ENCODE measurements at regions not wholly inside any gene's neighbourhood (a gene's known extent, or its start where the extent isn't known, plus 50 kb on each side); places are given as distances from the start of the nearest gene placed in this dataset.

- in situ Hi-C loops (cut with MboI; ENCODE audit: low sequenced_read_pairs) = no loop called here
- H3K36me3 ChIP-seq (replicated peaks) = no peaks in the 10 kb centered on the region
- H3K4me3 ChIP-seq = no peak overlapping the region
- DNase-seq (ENCODE audit: low spot score in 2 of 2) = no peak
- H3K27me3 ChIP-seq (ENCODE audit: low read depth) = no peaks in the 10 kb centered on the region
- H3K4me1 ChIP-seq = no peaks in the 10 kb centered on the region
- no peaks in the 10 kb centered on the region for H3K9me3 ChIP-seq
These were observed 50.3 kb upstream of the DPH6 start for GRCh38 chr15:35596285-35596684.

- in situ Hi-C loops (cut with MboI; ENCODE audit: low sequenced_read_pairs) = no loop called here
- Histone ChIP-seq H3K36me3 (replicated peaks) (no peaks in the 10 kb centered on the region), H3K9me3 (peaks cover 5% of the 10 kb centered on the region; the same call in 1 of the 2 replicates), H3K27me3 (ENCODE audit: low read depth) (no peaks in the 10 kb centered on the region), H3K4me3 (no peak overlapping the region), H3K4me1 (no peaks in the 10 kb centered on the region)
- DNase-seq (ENCODE audit: low spot score in 2 of 2) = no peak
These were observed 56.9 kb upstream of the DPH6 start for GRCh38 chr15:35602836-35603235.

- no peak for DNase-seq (ENCODE audit: low spot score in 2 of 2)
- in situ Hi-C loops (cut with MboI; ENCODE audit: low sequenced_read_pairs) = no loop called here
These were observed 57.3 kb upstream of the DPH6 start for GRCh38 chr15:35603301-35603700.

GRCh38 chr15:35603856-35604255 is 57.9 kb upstream of the DPH6 start:
- in situ Hi-C loops (cut with MboI; ENCODE audit: low sequenced_read_pairs) = no loop called here
- Histone ChIP-seq H3K9me3 (peaks cover 5% of the 10 kb centered on the region; the same call in 1 of the 2 replicates), H3K27me3 (ENCODE audit: low read depth) (no peaks in the 10 kb centered on the region), H3K4me3 (no peak overlapping the region), H3K36me3 (replicated peaks) (no peaks in the 10 kb centered on the region), H3K4me1 (no peaks in the 10 kb centered on the region)
- no peak for DNase-seq (ENCODE audit: low spot score in 2 of 2)

More at GRCh38 chr15:35603301-35603700, 57.3 kb upstream of the DPH6 start:
- H3K36me3 ChIP-seq (replicated peaks) = no peaks in the 10 kb centered on the region
- H3K27me3 ChIP-seq (ENCODE audit: low read depth) = no peaks in the 10 kb centered on the region
- H3K4me1 ChIP-seq = no peaks in the 10 kb centered on the region
- H3K4me3 ChIP-seq = no peak overlapping the region
- H3K9me3 ChIP-seq = peaks cover 5% of the 10 kb centered on the region; the same call in 1 of the 2 replicates

- in situ Hi-C loops (cut with MboI; ENCODE audit: low sequenced_read_pairs) = no loop called here
- H3K4me1 ChIP-seq = no peaks in the 10 kb centered on the region
These were observed 59.9 kb upstream of the DPH6 start for GRCh38 chr15:35605764-35606449.

GRCh38 chr15:35606450-35606779 is 60.5 kb upstream of the DPH6 start:
- Histone ChIP-seq H3K27me3 (ENCODE audit: low read depth) (no peaks in the 10 kb centered on the region), H3K4me3 (no peak overlapping the region), H3K36me3 (replicated peaks) (no peaks in the 10 kb centered on the region), H3K9me3 (peaks cover 5% of the 10 kb centered on the region; the same call in 1 of the 2 replicates), H3K4me1 (no peaks in the 10 kb centered on the region)
- DNase-seq (ENCODE audit: low spot score in 2 of 2) = no peak
- in situ Hi-C loops (cut with MboI; ENCODE audit: low sequenced_read_pairs) = no loop called here

More at GRCh38 chr15:35605764-35606449, 59.9 kb upstream of the DPH6 start:
- peaks cover 5% of the 10 kb centered on the region; the same call in 1 of the 2 replicates for H3K9me3 ChIP-seq
- no peaks in the 10 kb centered on the region for H3K36me3 ChIP-seq (replicated peaks)
- H3K27me3 ChIP-seq (ENCODE audit: low read depth) = no peaks in the 10 kb centered on the region
- H3K4me3 ChIP-seq = no peak overlapping the region
- no peak for DNase-seq (ENCODE audit: low spot score in 2 of 2)

- Histone ChIP-seq H3K27me3 (ENCODE audit: low read depth) (no peaks in the 10 kb centered on the region), H3K9me3 (no peaks in the 10 kb centered on the region), H3K36me3 (replicated peaks) (no peaks in the 10 kb centered on the region), H3K4me1 (no peaks in the 10 kb centered on the region), H3K4me3 (no peak overlapping the region)
- in situ Hi-C loops (cut with MboI; ENCODE audit: low sequenced_read_pairs) = no loop called here
- no peak for DNase-seq (ENCODE audit: low spot score in 2 of 2)
These were observed 70.7 kb upstream of the DPH6 start for GRCh38 chr15:35616498-35617271.

- Histone ChIP-seq H3K9me3 (no peaks in the 10 kb centered on the region), H3K4me1 (no peaks in the 10 kb centered on the region), H3K27me3 (ENCODE audit: low read depth) (no peaks in the 10 kb centered on the region), H3K36me3 (replicated peaks) (no peaks in the 10 kb centered on the region), H3K4me3 (no peak overlapping the region)
- in situ Hi-C loops (cut with MboI; ENCODE audit: low sequenced_read_pairs) = no loop called here
- no peak for DNase-seq (ENCODE audit: low spot score in 2 of 2)
These were observed 72.6 kb upstream of the DPH6 start for GRCh38 chr15:35618260-35619188.

GRCh38 chr15:35622641-35623340 is 76.8 kb upstream of the DPH6 start:
- no peak overlapping the region for H3K4me3 ChIP-seq
- H3K27me3 ChIP-seq (ENCODE audit: low read depth) = no peaks in the 10 kb centered on the region
- H3K9me3 ChIP-seq = no peaks in the 10 kb centered on the region
- in situ Hi-C loops (cut with MboI; ENCODE audit: low sequenced_read_pairs) = no loop called here
- no peak for DNase-seq (ENCODE audit: low spot score in 2 of 2)
- no peaks in the 10 kb centered on the region for H3K4me1 ChIP-seq
- no peaks in the 10 kb centered on the region for H3K36me3 ChIP-seq (replicated peaks)

- H3K36me3 ChIP-seq (replicated peaks) = no peaks in the 10 kb centered on the region
- H3K9me3 ChIP-seq = no peaks in the 10 kb centered on the region
- H3K4me3 ChIP-seq = no peak overlapping the region
- no peaks in the 10 kb centered on the region for H3K27me3 ChIP-seq (ENCODE audit: low read depth)
- in situ Hi-C loops (cut with MboI; ENCODE audit: low sequenced_read_pairs) = no loop called here
- DNase-seq (ENCODE audit: low spot score in 2 of 2) = no peak
- H3K4me1 ChIP-seq = no peaks in the 10 kb centered on the region
These were observed 78.9 kb upstream of the DPH6 start for GRCh38 chr15:35624881-35625280.

- in situ Hi-C loops (cut with MboI; ENCODE audit: low sequenced_read_pairs) = no loop called here
- no peaks in the 10 kb centered on the region for H3K27me3 ChIP-seq (ENCODE audit: low read depth)
- no peaks in the 10 kb centered on the region for H3K36me3 ChIP-seq (replicated peaks)
- H3K4me1 ChIP-seq = no peaks in the 10 kb centered on the region
- no peak overlapping the region for H3K4me3 ChIP-seq
- no peak for DNase-seq (ENCODE audit: low spot score in 2 of 2)
- no peaks in the 10 kb centered on the region for H3K9me3 ChIP-seq
These were observed 80.8 kb upstream of the DPH6 start for GRCh38 chr15:35626571-35627318.

- no peaks in the 10 kb centered on the region for H3K36me3 ChIP-seq (replicated peaks)
- no peak overlapping the region for H3K4me3 ChIP-seq
- no peak for DNase-seq (ENCODE audit: low spot score in 2 of 2)
- H3K27me3 ChIP-seq (ENCODE audit: low read depth) = no peaks in the 10 kb centered on the region
- no peaks in the 10 kb centered on the region for H3K4me1 ChIP-seq
- in situ Hi-C loops (cut with MboI; ENCODE audit: low sequenced_read_pairs) = no loop called here
- no peaks in the 10 kb centered on the region for H3K9me3 ChIP-seq
These were observed 81.7 kb upstream of the DPH6 start for GRCh38 chr15:35627696-35628095.

- Histone ChIP-seq H3K4me1 (no peaks in the 10 kb centered on the region), H3K9me3 (no peaks in the 10 kb centered on the region), H3K4me3 (no peak overlapping the region), H3K27me3 (ENCODE audit: low read depth) (no peaks in the 10 kb centered on the region), H3K36me3 (replicated peaks) (no peaks in the 10 kb centered on the region)
- no peak for DNase-seq (ENCODE audit: low spot score in 2 of 2)
- in situ Hi-C loops (cut with MboI; ENCODE audit: low sequenced_read_pairs) = no loop called here
These were observed 83.8 kb upstream of the DPH6 start for GRCh38 chr15:35629766-35630165.

Data from HAP-1 (cell line).